ENCODE measurements at regions not wholly inside any gene's neighbourhood (a gene's known extent, or its start where the extent isn't known, plus 50 kb on each side); places are given as distances from the start of the nearest gene placed in this dataset.

GRCh38 chr5:106331415-106331814 lies 1339.3 kb downstream of the EFNA5 start:
- no peak for TF ChIP-seq CTCF (IDR thresholded peaks at IDR 0.05)
- no peaks in the 10 kb centered on the region for H3K36me3 Mint-ChIP-seq (ENCODE audit: low read depth)
- no peaks in the 10 kb centered on the region for H3K27me3 Mint-ChIP-seq
- DNase-seq, result no peak
- CTCF ChIA-PET, result no interaction called here
- no peak overlapping the region for H3K27ac Mint-ChIP-seq
- no peaks in the 10 kb centered on the region for H3K4me1 Mint-ChIP-seq
- POLR2A ChIA-PET, result no interaction called here
- peaks cover 8% of the 10 kb centered on the region for H3K9me3 Mint-ChIP-seq
- H3K4me3 Mint-ChIP-seq, result no peak overlapping the region
- ATAC-seq (ENCODE audit: low read depth), result no peak
- intact Hi-C loops (cut with micrococcal nuclease), result no loop called here

- Mint-ChIP-seq H3K27ac (no peak overlapping the region), H3K9me3 (peaks cover 6% of the 10 kb centered on the region), H3K27me3 (no peaks in the 10 kb centered on the region), H3K36me3 (ENCODE audit: low read depth) (no peaks in the 10 kb centered on the region), H3K4me3 (no peak overlapping the region), H3K4me1 (no peaks in the 10 kb centered on the region)
- intact Hi-C loops (cut with micrococcal nuclease), result no loop called here
- TF ChIP-seq CTCF (IDR thresholded peaks at IDR 0.05), result no peak
- ATAC-seq (ENCODE audit: low read depth) (no peak), DNase-seq (no peak)
- POLR2A ChIA-PET, result no interaction called here
- CTCF ChIA-PET, result no interaction called here
Observed at GRCh38 chr5:106324356-106324755, 1346.4 kb downstream of the EFNA5 start.

- no peaks in the 10 kb centered on the region for H3K4me1 Mint-ChIP-seq
- CTCF ChIA-PET, result no interaction called here
- DNase-seq, result no peak
Observed at GRCh38 chr5:106321242-106321641, 1349.5 kb downstream of the EFNA5 start.

GRCh38 chr5:106314221-106314824 lies 1356.4 kb downstream of the EFNA5 start:
- intact Hi-C loops (cut with micrococcal nuclease), result no loop called here

More at GRCh38 chr5:106321242-106321641, 1349.5 kb downstream of the EFNA5 start:
- Mint-ChIP-seq H3K9me3 (peaks cover 8% of the 10 kb centered on the region), H3K27me3 (no peaks in the 10 kb centered on the region), H3K27ac (no peak overlapping the region), H3K4me3 (no peak overlapping the region), H3K36me3 (ENCODE audit: low read depth) (no peaks in the 10 kb centered on the region)
- intact Hi-C loops (cut with micrococcal nuclease), result no loop called here
- no peak for ATAC-seq (ENCODE audit: low read depth)
- TF ChIP-seq CTCF (IDR thresholded peaks at IDR 0.05), result no peak
- POLR2A ChIA-PET, result no interaction called here

GRCh38 chr5:106312360-106312759 lies 1358.4 kb downstream of the EFNA5 start:
- CTCF ChIA-PET, result no interaction called here
- H3K9me3 Mint-ChIP-seq, result peaks cover 1% of the 10 kb centered on the region
- DNase-seq, result no peak
- no peak overlapping the region for H3K4me3 Mint-ChIP-seq
- no peak for TF ChIP-seq CTCF (IDR thresholded peaks at IDR 0.05)
- no peak for ATAC-seq (ENCODE audit: low read depth)
- no peak overlapping the region for H3K27ac Mint-ChIP-seq
- H3K27me3 Mint-ChIP-seq, result no peaks in the 10 kb centered on the region
- H3K36me3 Mint-ChIP-seq (ENCODE audit: low read depth), result no peaks in the 10 kb centered on the region
- intact Hi-C loops (cut with micrococcal nuclease), result no loop called here
- H3K4me1 Mint-ChIP-seq, result no peaks in the 10 kb centered on the region
- POLR2A ChIA-PET, result no interaction called here

More at GRCh38 chr5:106314221-106314824, 1356.4 kb downstream of the EFNA5 start:
- H3K27ac Mint-ChIP-seq, result no peak overlapping the region
- H3K36me3 Mint-ChIP-seq (ENCODE audit: low read depth), result no peaks in the 10 kb centered on the region
- no peak for TF ChIP-seq CTCF (IDR thresholded peaks at IDR 0.05)
- H3K4me1 Mint-ChIP-seq, result no peaks in the 10 kb centered on the region
- peaks cover 6% of the 10 kb centered on the region for H3K9me3 Mint-ChIP-seq
- no peak overlapping the region for H3K4me3 Mint-ChIP-seq
- ChIA-PET CTCF (no interaction called here), POLR2A (no interaction called here)
- no peaks in the 10 kb centered on the region for H3K27me3 Mint-ChIP-seq
- ATAC-seq (ENCODE audit: low read depth), result no peak
- DNase-seq, result no peak

All from activated B cell treated with CpG ODN at 0.5 μM for 24 hours (primary cell).